Neural cell (in vitro differentiated cells): ENCODE measurements at regions not wholly inside any gene's neighbourhood (a gene's known extent, or its start where the extent isn't known, plus 50 kb on each side); places are given as distances from the start of the nearest gene placed in this dataset.
"Not testable (repeated sequence)": the region's sequence is repeated elsewhere in the genome, so short reads cannot be mapped to it uniquely, and the experiment has no call there.

Source experiments
- H2AFZ ChIP-seq: fragments of 200-600, 300-800 bp; sonication (generic), shearing (Covaris generic); 2 replicates; pipeline ENCODE4 v1.6.0; 2014; ENCODE audit warnings: low read depth, mild to moderate bottlenecking, antibody characterized with exemption, low read length, moderate library complexity
- H3F3A ChIP-seq: fragments of 200-600 bp; shearing (Covaris generic); 2 replicates; pipeline ENCODE4 v1.6.1; 2016; ENCODE audit warnings: mild to moderate bottlenecking, moderate library complexity, mixed read lengths, antibody characterized with exemption, low read length; ENCODE audit not compliant: insufficient read depth, poor library complexity, severe bottlenecking
- H3K27ac ChIP-seq: fragments of 200-600, 300-800 bp; sonication (generic), shearing (Covaris generic); 2 replicates; pipeline ENCODE4 v1.5.1; 2014; ENCODE audit warnings: mild to moderate bottlenecking, low read length, moderate library complexity
- H3K27me3 ChIP-seq: fragments of 300-800, 200-600 bp; sonication (generic), shearing (Covaris generic); 2 replicates; pipeline ENCODE4 v1.6.0; 2014; ENCODE audit warnings: mild to moderate bottlenecking, low read depth, low read length, moderate library complexity; ENCODE audit not compliant: insufficient read depth
- H3K36me3 ChIP-seq: fragments of 300-800, 200-600 bp; sonication (generic), shearing (Covaris generic); 2 replicates; pipeline ENCODE4 v1.5.1; 2014; ENCODE audit warnings: mild to moderate bottlenecking, antibody characterized with exemption, low read length, moderate library complexity; ENCODE audit not compliant: insufficient read depth
- H3K4me2 ChIP-seq: fragments of 300-800, 200-600 bp; sonication (generic), shearing (Covaris generic); 2 replicates; pipeline ENCODE4 v1.6.0; 2014; ENCODE audit warnings: mild to moderate bottlenecking, low read length
- H3K4me3 ChIP-seq: fragments of 300-800, 200-600 bp; sonication (generic), shearing (Covaris generic); 2 replicates; pipeline ENCODE4 v1.5.1; 2014; ENCODE audit warnings: mild to moderate bottlenecking, low read length, moderate library complexity
- H3K79me2 ChIP-seq: fragments of 200-600 bp; shearing (Covaris generic); replicated peaks from 2 replicates; pipeline ENCODE4 v1.6.0; 2014; ENCODE audit warnings: mild to moderate bottlenecking, low read length, moderate library complexity; ENCODE audit not compliant: insufficient read depth
- H3K9ac ChIP-seq: fragments of 300-800, 200-600 bp; sonication (generic), shearing (Covaris generic); 2 replicates; pipeline ENCODE4 v1.6.1; 2016; ENCODE audit warnings: mild to moderate bottlenecking, low read length, mixed read lengths
- H3K9me2 ChIP-seq: fragments of 200-600 bp; shearing (Covaris generic); 2 replicates; pipeline ENCODE4 v1.6.1; 2016; ENCODE audit warnings: mild to moderate bottlenecking, low read length, mixed read lengths; ENCODE audit not compliant: insufficient read depth
- H3K9me3 ChIP-seq: fragments of 200-600, 300-800 bp; sonication (generic), shearing (Covaris generic); 2 replicates; pipeline ENCODE4 v1.6.1; 2016; ENCODE audit warnings: mild to moderate bottlenecking, mixed run types, low read length, moderate library complexity, mixed read lengths
- H4K20me1 ChIP-seq: fragments of 200-600 bp; shearing (Covaris generic); 2 replicates; pipeline ENCODE4 v1.6.1; 2016; ENCODE audit warnings: mild to moderate bottlenecking, mixed run types; ENCODE audit not compliant: insufficient read depth
- CTCF ChIP-seq: fragments of 450-650 bp; IDR thresholded peaks from 2 replicates; pipeline ENCODE4 v1.5.1; 2014; ENCODE audit warnings: antibody characterized with exemption, mild to moderate bottlenecking, moderate library complexity; ENCODE audit not compliant: poor library complexity, severe bottlenecking
- EP300 ChIP-seq: fragments of 450-650 bp; conservative IDR thresholded peaks from 2 replicates; pipeline ENCODE4 v1.6.1; 2014; ENCODE audit warnings: antibody characterized with exemption, mild to moderate bottlenecking, moderate library complexity; ENCODE audit not compliant: poor library complexity, severe bottlenecking
- EZH2 ChIP-seq: fragments of 200-600, 300-800 bp; shearing (Covaris generic), sonication (generic); IDR thresholded peaks from 2 replicates; pipeline ENCODE4 v1.6.1; 2014; ENCODE audit warnings: antibody characterized with exemption, low read length, borderline replicate concordance, mild to moderate bottlenecking; ENCODE audit not compliant: insufficient read depth, poor library complexity, severe bottlenecking
- MXI1 ChIP-seq: fragments of 450-650 bp; conservative IDR thresholded peaks from 2 replicates; pipeline ENCODE4 v1.6.1; 2014; ENCODE audit warnings: antibody characterized with exemption, mild to moderate bottlenecking; ENCODE audit not compliant: poor library complexity, severe bottlenecking
- POLR2AphosphoS5 ChIP-seq: IDR thresholded peaks from 2 replicates; pipeline ENCODE4 v1.6.1; 2012
- RAD21 ChIP-seq: fragments of 450-650 bp; conservative IDR thresholded peaks from 2 replicates; pipeline ENCODE4 v1.6.1; 2014; ENCODE audit warnings: antibody characterized with exemption, mild to moderate bottlenecking, moderate library complexity
- REST ChIP-seq: IDR thresholded peaks from 2 replicates; pipeline ENCODE4 v1.6.1; 2012; ENCODE audit warnings: borderline replicate concordance
- SMC3 ChIP-seq: fragments of 450-650 bp; conservative IDR thresholded peaks from 2 replicates; pipeline ENCODE4 v1.6.1; 2014; ENCODE audit warnings: antibody characterized with exemption, mild to moderate bottlenecking, moderate library complexity; ENCODE audit not compliant: poor library complexity
- TAF1 ChIP-seq: IDR thresholded peaks from 2 replicates; pipeline ENCODE4 v1.6.1; 2012; ENCODE audit warnings: low read depth

- Histone ChIP-seq H3K27me3 (peaks cover 5% of the 10 kb centered on the region), H3K9me3 (no peaks in the 10 kb centered on the region), H4K20me1 (no peaks in the 10 kb centered on the region), H2AFZ (no peak overlapping the region), H3K79me2 (no peaks in the 10 kb centered on the region), H3K4me2 (no peak overlapping the region), H3K36me3 (no peaks in the 10 kb centered on the region), H3K9me2 (no peaks in the 10 kb centered on the region), H3F3A (no peaks in the 10 kb centered on the region), H3K27ac (no peak overlapping the region), H3K4me3 (no peak overlapping the region), H3K9ac (no peak overlapping the region)
- TF ChIP-seq MXI1 (no peak), EP300 (no peak), EZH2 (no peak), CTCF (no peak), RAD21 (no peak), REST (no peak)
Observed at GRCh38 chr15:31438601-31439265, 112.1 kb downstream of the KLF13 start.

GRCh38 chr15:31439328-31439727 is 112.7 kb downstream of the KLF13 start:
- Histone ChIP-seq H3K27me3 (peaks cover 5% of the 10 kb centered on the region), H3K9me2 (no peaks in the 10 kb centered on the region), H2AFZ (no peak overlapping the region), H3K36me3 (no peaks in the 10 kb centered on the region), H3K4me2 (no peak overlapping the region), H3K79me2 (no peaks in the 10 kb centered on the region), H3K9ac (no peak overlapping the region), H4K20me1 (no peaks in the 10 kb centered on the region), H3K9me3 (no peaks in the 10 kb centered on the region), H3K27ac (no peak overlapping the region), H3K4me3 (no peak overlapping the region), H3F3A (no peaks in the 10 kb centered on the region)
- TF ChIP-seq EZH2 (no peak), CTCF (no peak), RAD21 (no peak), MXI1 (no peak), SMC3 (no peak), POLR2AphosphoS5 (no peak), EP300 (no peak), REST (no peak), TAF1 (no peak)

- H3K36me3 ChIP-seq, H2AFZ ChIP-seq, H3K27me3 ChIP-seq, H3K4me2 ChIP-seq, H4K20me1 ChIP-seq, H3F3A ChIP-seq, H3K9me2 ChIP-seq, H3K79me2 ChIP-seq, H3K27ac ChIP-seq, H3K9me3 ChIP-seq, H3K4me3 ChIP-seq, H3K9ac ChIP-seq: not testable (repeated sequence)
Observed at GRCh38 chr15:31440216-31440615, 113.6 kb downstream of the KLF13 start.
